ENCODE measurements at regions not wholly inside any gene's neighbourhood (a gene's known extent, or its start where the extent isn't known, plus 50 kb on each side); places are given as distances from the start of the nearest gene placed in this dataset.

GRCh38 chr12:127297327-127297726 lies 969.6 kb upstream of the TMEM132C start:
- DNase-seq, result no peak

DNA sequence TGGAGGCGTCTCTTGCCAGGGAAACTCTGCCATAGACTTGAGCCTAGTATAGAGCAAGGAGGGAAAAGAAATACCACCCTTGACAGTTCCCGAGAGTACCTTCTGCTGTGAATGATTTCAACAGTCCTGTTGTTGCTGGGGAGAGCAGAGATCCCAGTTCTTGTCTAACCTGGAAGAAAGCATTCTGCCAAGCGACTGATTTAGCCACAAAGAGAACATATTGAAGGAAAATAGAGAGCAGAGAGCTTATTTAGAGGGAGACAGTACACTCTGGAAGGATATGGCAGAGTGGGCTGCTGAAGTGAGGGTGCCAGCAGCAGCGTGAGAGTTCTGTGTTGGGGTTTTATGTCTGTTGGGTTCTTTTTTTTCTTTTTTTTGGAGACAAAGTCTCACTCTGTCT lies 966.9 kb upstream of the TMEM132C start:
- DNase-seq, result no peak

DNA sequence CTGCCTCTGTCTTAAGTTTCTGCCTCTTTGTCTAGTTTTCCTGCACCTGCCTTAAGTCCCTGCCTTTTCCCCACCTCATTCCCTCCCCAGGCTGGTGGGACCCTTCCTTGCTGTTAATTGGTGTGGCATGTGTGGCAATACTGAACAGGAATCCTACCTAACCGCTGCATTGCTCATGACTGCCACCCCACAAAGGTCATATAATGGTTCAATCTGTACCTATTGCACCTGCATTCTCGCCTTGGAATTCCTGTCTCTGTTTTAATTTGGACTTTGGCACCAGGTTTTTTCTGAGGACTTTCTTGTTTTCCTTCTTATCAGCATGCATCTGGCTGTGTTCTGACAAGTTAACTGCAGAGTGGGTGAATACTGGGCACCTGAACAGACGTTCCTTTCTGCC lies 966.2 kb upstream of the TMEM132C start:
- DNase-seq, result no peak

DNA sequence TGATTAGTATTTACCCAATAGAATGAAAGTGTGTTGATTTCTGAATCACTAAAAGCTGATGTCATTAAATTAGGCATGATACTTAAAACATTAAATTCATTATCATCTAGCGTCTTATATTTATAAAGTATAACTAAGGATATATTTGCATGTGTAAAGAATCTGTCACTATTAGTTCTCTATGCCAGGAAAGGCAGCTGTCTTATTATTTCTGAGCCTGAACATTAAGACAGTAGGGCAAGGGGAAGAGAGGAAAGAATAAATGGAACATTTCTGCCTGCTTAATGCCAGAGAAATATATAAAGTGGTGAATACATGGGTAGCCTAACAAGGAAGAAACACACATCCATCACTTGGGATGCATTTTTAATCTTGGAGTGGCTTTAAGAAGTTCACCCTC lies 965.1 kb upstream of the TMEM132C start:
- DNase-seq, result no peak

DNA sequence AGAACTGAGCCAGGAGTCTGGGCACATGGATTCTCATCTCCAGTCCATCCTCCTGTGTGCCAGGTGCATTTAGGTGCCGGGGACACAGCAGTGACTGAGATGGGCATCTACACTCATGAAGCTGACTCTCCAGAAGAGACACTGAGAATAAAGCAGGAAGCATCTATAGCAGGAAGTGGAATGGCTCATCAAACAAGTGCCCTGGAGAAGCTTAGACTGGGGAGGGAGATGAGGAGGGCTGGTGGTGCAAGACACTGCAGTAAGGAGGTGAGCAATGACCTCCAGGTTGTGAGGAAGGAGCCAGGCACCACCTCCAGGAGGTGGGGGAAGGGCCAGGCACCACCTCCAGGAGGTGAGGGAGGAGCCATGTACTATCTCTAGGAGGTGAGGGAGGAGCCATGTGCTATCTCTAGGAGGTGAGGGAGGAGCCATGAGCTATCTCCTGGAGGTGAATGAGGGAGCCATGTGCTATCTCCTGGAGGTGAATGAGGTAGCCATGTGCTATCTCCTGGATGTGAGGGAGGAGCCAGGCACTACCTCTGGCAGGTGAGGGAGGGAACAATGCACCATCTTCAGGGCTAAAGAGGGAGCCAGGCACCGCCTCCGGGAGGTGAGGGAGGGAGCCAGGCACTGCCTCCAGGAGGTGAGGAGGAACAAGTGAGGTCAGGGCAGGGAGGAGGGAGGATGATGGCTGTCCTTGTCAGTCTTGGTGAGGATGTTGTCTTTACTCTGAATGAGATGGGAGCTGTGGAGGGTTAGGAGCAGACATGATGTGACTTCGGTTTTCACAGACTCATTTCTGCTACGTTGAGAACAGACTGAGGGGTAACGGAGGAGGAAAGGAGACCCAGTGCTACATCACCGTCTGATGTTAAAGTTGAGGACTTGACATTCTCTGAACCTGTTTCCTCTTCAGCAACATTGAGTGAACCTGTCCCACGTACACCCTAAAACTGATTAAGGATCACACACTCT lies 961.9 kb upstream of the TMEM132C start:
- no peak for DNase-seq

GRCh38 chr12:127306604-127307215 lies 960.3 kb upstream of the TMEM132C start:
- no peak for DNase-seq

GRCh38 chr12:127307528-127307927 lies 959.4 kb upstream of the TMEM132C start:
- DNase-seq, result no peak

- no peak for DNase-seq
Observed at GRCh38 chr12:127308148-127308547, 958.8 kb upstream of the TMEM132C start.

DNA sequence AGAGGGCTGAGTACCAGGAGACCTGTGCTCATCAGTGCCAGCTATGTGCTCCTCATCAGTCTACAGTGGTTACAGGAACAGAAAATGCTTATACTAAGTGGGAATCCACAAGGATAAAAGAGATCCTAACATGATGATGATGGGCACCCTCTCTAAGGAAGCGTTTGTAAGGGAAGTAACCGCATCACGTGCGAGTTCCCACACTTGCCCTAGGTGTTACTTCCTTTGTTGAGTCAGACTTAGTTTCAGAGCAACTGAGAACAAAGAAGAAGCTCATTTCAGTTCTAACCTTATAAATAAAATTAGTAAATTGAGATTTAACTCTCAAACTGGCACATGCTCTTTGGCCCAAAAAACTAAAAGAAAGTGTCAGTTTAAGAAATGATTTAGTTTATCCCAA lies 956.4 kb upstream of the TMEM132C start:
- no peak for DNase-seq

DNA sequence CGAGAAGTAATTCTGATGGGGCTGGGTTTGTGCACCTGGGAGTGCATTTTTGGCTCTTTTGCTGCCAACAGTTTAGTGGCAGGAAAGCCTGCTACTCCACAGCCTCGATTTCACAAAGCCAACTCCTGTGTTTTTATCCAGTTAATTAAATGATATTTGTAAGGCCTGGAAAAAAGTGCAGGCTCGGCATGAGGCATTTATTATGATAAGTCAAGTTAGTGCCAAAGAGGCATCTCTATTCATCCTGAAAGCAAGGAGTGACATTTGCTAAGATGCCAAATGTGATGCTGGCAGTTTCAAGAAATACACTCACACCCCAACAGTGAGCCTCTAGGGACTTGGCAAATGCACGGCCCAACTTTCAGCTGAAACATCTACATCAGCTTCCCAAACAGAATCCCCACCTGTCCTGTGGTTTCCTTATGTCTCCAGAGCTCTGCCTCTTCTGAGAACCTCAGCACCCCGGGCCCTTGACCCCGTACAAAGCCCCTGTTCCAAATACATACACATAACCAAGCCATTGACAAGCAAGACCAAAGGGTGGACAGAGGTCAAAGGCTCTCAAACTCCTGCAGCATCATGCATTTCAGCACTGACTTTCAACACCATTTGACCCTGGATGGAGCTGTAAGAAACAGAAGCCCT lies 955.1 kb upstream of the TMEM132C start:
- DNase-seq, result no peak

- no peak for DNase-seq
Observed at GRCh38 chr12:127324681-127325080, 942.3 kb upstream of the TMEM132C start.

GRCh38 chr12:127327986-127328385 lies 939.0 kb upstream of the TMEM132C start:
- DNase-seq, result no peak

DNA sequence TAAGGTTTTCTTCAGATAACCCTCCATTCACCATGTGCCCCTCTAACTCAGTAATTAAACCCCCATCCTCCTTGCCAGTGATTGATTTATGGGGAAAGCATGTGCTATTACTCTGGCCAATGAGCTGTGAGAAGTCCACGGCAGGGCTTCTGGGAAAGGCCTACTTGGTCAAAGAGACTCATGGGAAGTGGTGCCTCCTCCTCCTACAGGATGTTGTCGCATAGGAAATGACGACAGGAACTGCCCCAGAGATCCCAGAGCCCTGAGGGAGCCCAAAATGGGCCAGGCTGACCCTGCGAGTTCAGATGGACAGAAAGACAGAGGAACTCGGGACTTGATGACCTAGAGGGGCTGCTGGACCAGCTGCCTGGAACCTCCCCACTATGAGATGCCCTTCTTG lies 938.1 kb upstream of the TMEM132C start:
- no peak for DNase-seq

DNA sequence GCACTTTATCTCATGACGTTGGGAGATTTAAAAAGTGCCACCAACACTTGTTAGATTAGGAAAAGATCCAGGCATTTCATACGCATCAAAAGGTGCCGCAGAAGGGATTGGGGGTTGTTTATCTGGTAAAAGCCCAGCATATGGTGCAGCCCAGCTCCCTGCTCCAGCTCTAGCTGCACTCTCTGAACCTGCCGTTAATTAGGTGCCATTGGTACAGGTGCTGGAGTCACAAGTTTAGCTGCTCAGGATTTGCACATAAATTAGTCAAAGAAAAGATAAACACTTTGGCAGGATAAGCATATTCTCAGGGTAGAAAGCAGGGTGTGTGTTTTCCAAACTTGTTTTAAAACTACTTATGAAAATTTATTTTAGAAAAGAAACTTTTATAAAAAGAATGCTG lies 932.6 kb upstream of the TMEM132C start:
- DNase-seq, result no peak

DNA sequence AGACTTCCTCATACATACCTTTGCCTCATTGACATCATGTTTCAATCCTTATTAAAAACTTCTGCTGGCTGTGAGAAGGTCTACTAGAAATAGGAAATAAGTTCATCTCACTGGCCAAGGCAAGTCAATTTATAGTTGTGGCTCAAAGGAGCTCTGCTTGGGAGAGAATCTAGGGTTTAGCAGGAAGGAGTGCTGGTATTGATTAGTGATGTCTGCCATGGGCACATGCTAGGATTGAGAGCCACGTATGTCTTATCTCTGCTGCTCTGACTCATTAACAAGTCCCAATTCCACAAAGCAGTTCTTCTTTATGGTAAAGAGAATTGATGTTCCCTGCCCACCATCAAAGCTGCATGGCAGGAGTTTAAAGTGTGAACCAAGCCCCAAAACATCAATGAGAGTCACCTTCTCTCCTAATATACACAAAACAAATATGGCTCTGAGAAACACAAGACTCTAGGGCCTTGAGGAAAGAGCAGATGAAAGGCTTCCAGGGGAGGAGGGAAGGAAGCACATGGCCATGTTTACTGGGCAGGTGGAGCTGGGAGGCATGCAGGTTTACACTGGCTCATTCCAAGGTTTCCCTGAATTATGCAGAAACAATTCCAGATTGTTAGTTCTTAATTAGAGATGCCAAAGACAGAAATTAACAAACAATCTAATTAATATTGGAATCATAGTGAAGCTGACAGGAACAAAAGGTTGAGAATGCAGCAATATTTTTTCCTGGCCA lies 931.9 kb upstream of the TMEM132C start:
- no peak for DNase-seq

GRCh38 chr12:127336416-127336815 lies 930.6 kb upstream of the TMEM132C start:
- no peak for DNase-seq

- no peak for DNase-seq
Observed at GRCh38 chr12:127339065-127339464, 927.9 kb upstream of the TMEM132C start.

DNA sequence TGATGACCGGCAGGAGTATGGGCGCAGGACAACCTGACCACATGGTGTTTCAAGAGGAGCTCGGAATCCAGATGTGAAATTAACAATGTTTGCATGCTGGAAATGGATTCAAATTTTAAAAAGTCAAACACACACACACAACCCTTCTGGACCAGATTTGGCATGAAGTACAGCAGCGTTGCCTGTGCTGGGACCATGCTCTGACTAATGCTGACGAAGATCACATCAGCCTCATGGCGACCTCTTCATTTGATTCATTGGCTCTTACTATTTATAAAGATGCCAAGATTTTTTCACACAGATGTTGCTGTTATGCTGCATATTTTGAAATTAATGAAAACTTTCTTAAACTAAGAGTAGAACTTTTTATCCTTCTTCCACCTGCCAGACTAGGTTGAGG lies 926.6 kb upstream of the TMEM132C start:
- no peak for DNase-seq

DNA sequence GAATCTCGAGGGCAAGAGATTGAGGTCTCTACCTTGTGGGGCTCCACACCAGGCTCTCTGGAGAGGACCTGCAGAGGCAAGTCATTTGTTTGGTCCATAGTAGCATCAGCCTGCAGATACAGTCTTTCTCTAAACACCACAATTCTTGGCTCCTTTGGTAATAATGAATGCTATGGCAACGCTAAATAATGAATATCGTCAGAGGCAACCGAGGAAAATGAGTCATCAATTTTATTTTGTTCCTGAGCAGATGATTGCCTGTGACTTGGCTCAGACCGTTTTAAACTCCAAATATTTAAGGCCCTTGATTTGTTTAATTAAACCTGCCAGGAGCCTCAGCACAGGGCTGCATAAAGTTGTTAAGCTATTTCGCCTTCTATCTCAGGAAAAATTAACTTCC lies 924.1 kb upstream of the TMEM132C start:
- DNase-seq, result no peak

GRCh38 chr12:127343940-127344339 lies 923.0 kb upstream of the TMEM132C start:
- no peak for DNase-seq

- DNase-seq, result no peak
Observed at GRCh38 chr12:127351481-127352010, 915.4 kb upstream of the TMEM132C start.

GRCh38 chr12:127355061-127355841 lies 911.7 kb upstream of the TMEM132C start:
- no peak for DNase-seq
